Mesothelial cell of epicardium (in vitro differentiated cells): ENCODE measurements at regions not wholly inside any gene's neighbourhood (a gene's known extent, or its start where the extent isn't known, plus 50 kb on each side); places are given as distances from the start of the nearest gene placed in this dataset.
"Not testable (repeated sequence)": the region's sequence is repeated elsewhere in the genome, so short reads cannot be mapped to it uniquely, and the experiment has no call there.

Experiments used
- DNase-seq, 2 experiments: peaks; one replicate each; pipeline ENCODE4 v3.0.0; 2021; ENCODE audit warnings: low spot score in 2 of 2; ENCODE audit not compliant: unreplicated experiment in 2 of 2
- H3K27ac Mint-ChIP-seq: 2 replicates; pipeline ENCODE4 v1.8.0; 2021; ENCODE audit warnings: mixed read lengths
- H3K27me3 Mint-ChIP-seq: 2 replicates; pipeline ENCODE4 v1.8.0; 2021; ENCODE audit warnings: low read depth, mixed read lengths
- H3K36me3 Mint-ChIP-seq: 2 replicates; pipeline ENCODE4 v1.8.0; 2021; ENCODE audit warnings: mixed read lengths
- H3K4me1 Mint-ChIP-seq: 2 replicates; pipeline ENCODE4 v1.8.0; 2021; ENCODE audit warnings: mixed read lengths
- H3K4me3 Mint-ChIP-seq: 2 replicates; pipeline ENCODE4 v1.8.0; 2021; ENCODE audit warnings: mild to moderate bottlenecking, moderate library complexity, mixed read lengths
- H3K9me3 Mint-ChIP-seq: 2 replicates; pipeline ENCODE4 v1.8.0; 2021; ENCODE audit warnings: mixed read lengths
- TF ChIP-seq, protein P1 (sequence below): fragments of 200-600 bp; sonication (generic); IDR thresholded peaks from one replicate; pipeline ENCODE4 v1.5.0; 2021; ENCODE audit warnings: antibody characterized with exemption; ENCODE audit not compliant: unreplicated experiment

- H3K27ac Mint-ChIP-seq = no peak overlapping the region
- TF ChIP-seq, protein P1, sequence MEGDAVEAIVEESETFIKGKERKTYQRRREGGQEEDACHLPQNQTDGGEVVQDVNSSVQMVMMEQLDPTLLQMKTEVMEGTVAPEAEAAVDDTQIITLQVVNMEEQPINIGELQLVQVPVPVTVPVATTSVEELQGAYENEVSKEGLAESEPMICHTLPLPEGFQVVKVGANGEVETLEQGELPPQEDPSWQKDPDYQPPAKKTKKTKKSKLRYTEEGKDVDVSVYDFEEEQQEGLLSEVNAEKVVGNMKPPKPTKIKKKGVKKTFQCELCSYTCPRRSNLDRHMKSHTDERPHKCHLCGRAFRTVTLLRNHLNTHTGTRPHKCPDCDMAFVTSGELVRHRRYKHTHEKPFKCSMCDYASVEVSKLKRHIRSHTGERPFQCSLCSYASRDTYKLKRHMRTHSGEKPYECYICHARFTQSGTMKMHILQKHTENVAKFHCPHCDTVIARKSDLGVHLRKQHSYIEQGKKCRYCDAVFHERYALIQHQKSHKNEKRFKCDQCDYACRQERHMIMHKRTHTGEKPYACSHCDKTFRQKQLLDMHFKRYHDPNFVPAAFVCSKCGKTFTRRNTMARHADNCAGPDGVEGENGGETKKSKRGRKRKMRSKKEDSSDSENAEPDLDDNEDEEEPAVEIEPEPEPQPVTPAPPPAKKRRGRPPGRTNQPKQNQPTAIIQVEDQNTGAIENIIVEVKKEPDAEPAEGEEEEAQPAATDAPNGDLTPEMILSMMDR = no peak
- no peak overlapping the region for H3K4me3 Mint-ChIP-seq
- no peaks in the 10 kb centered on the region for H3K4me1 Mint-ChIP-seq
- H3K27me3 Mint-ChIP-seq = no peaks in the 10 kb centered on the region
- no peaks in the 10 kb centered on the region for H3K36me3 Mint-ChIP-seq
- H3K9me3 Mint-ChIP-seq = peaks cover 14% of the 10 kb centered on the region
- DNase-seq = no peak
These were observed 166.9 kb upstream of the CCNH start for GRCh38 chr5:87579678-87580077.

- TF ChIP-seq, protein P1 = no peak
- DNase-seq = no peak
- Mint-ChIP-seq H3K9me3 (peaks cover 4% of the 10 kb centered on the region), H3K4me3 (no peak overlapping the region), H3K27me3 (no peaks in the 10 kb centered on the region), H3K36me3 (no peaks in the 10 kb centered on the region), H3K4me1 (no peaks in the 10 kb centered on the region), H3K27ac (no peak overlapping the region)
These were observed 164.1 kb upstream of the CCNH start for GRCh38 chr5:87576867-87577266.

DNA sequence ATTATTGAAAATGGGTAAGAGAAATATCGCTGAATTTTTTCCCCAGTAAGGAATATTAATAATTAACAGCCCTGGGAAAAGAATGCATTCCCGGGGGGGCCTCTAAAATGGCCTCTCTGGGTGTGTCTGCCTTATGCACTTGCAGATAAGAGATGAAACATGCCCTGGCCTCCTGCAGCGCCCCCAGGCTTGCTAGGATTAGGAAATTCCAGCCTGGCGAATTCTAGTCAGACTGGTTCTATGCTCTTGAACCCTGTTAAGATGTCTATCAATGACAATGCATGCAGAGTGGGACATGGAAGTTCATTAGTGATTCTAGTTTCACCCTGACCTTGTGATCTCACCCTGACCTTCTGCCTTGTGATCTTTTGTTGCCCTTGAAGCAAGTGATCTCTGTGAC is 163.6 kb upstream of the CCNH start:
- not testable (repeated sequence) for H3K27me3 Mint-ChIP-seq, H3K27ac Mint-ChIP-seq, DNase-seq, H3K4me1 Mint-ChIP-seq, H3K36me3 Mint-ChIP-seq, H3K4me3 Mint-ChIP-seq, H3K9me3 Mint-ChIP-seq

GRCh38 chr5:87574106-87574505 is 161.4 kb upstream of the CCNH start:
- no peak overlapping the region for H3K27ac Mint-ChIP-seq
- H3K36me3 Mint-ChIP-seq = no peaks in the 10 kb centered on the region
- no peak overlapping the region for H3K4me3 Mint-ChIP-seq
- TF ChIP-seq, protein P1 = no peak
- H3K9me3 Mint-ChIP-seq = peaks cover 4% of the 10 kb centered on the region
- H3K4me1 Mint-ChIP-seq = no peaks in the 10 kb centered on the region
- no peaks in the 10 kb centered on the region for H3K27me3 Mint-ChIP-seq
- DNase-seq = no peak

GRCh38 chr5:87572611-87573010 is 159.9 kb upstream of the CCNH start:
- H3K27ac Mint-ChIP-seq = no peak overlapping the region
- no peak for DNase-seq
- H3K4me3 Mint-ChIP-seq = no peak overlapping the region
- no peaks in the 10 kb centered on the region for H3K4me1 Mint-ChIP-seq
- TF ChIP-seq, protein P1 = no peak
- no peaks in the 10 kb centered on the region for H3K27me3 Mint-ChIP-seq
- H3K36me3 Mint-ChIP-seq = no peaks in the 10 kb centered on the region
- H3K9me3 Mint-ChIP-seq = peaks cover 3% of the 10 kb centered on the region

DNA sequence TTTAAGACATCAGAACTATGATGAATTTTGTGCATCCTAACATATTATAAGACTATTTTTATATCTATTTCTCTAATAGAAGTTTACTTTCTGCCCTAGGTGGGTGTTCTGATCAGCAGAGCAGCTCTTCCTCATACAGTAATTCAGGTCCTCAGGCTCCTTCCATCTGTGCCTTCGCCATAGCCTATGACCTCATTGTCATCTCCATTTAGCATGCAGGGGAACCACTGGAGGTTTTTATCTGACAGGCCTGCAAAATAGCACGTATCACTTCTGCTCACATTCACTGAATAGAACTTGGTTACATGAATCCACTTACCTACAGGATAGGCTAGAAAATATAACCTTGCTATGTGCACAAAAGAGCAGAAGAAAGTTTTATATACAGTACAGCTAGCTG is 159.4 kb upstream of the CCNH start:
- Mint-ChIP-seq H3K4me1 (no peaks in the 10 kb centered on the region), H3K9me3 (no peaks in the 10 kb centered on the region), H3K27me3 (no peaks in the 10 kb centered on the region), H3K36me3 (no peaks in the 10 kb centered on the region), H3K4me3 (no peak overlapping the region), H3K27ac (no peak overlapping the region)
- no peak for DNase-seq
- TF ChIP-seq, protein P1 = no peak
